Adipose tissue (tissue), 3 donors: ENCODE measurements at regions not wholly inside any gene's neighbourhood (a gene's known extent, or its start where the extent isn't known, plus 50 kb on each side); places are given as distances from the start of the nearest gene placed in this dataset.
"Not testable (repeated sequence)": the region's sequence is repeated elsewhere in the genome, so short reads cannot be mapped to it uniquely, and the experiment has no call there.

Experiments
- H3K27ac ChIP-seq: one replicate; pipeline ENCODE4 v1.5.1; 2013; ENCODE audit warnings: low read depth, low read length
- WGBS, 3 donors: extraction: QIAGEN DNeasy Blood & Tissue Kit; methylation state at CpG; one replicate each; pipeline ENCODE4 v1.1.7; 2013; 5-methylcytosine and 5-hydroxymethylcytosine counted together
- donor health status: healthy with polysubstance abuse.
- donor health status: Bipolar disorder and iron deficiency.
- donor health status: healthy.

DNA sequence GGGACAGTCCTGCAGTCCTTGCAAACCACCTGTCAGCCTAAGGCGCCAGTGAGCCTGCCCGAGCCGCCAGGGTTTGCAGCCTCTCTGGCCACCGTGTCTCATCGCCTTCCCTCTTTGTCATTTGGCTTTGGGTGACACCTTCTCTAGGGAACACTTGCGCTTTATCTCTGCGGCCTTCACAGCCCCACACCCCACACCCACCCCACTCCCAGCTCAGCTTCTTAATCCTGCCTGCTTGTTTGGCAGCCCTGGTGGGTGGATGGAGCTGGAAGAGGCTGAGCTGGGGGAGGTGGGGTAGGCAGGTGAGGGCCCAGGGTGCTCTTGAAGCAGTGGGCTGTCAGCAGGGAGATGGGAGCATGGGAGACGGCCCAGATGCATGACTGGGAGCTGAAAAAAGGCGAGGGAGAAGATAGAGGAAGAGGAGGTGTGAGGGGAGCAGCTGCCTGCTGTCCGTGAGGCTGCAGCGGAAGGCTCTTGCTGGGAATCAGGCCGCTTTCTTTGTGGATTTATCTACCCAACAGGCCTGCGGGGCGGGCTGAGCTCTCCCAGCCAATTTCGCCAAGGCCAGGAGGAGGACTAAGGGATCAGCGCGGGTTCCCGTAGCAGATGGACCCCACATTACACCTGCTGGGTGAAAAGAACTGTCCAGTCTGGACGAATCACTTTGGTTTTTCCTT, 97.5 kb upstream of the STOX2 start:
- no peak overlapping the region for H3K27ac ChIP-seq
- 61 to 83% (median 77%) methylated on average over 19 of the region's 19 CpGs for WGBS, 3 donors

GRCh38 chr4:183808097-183808456, 97.0 kb upstream of the STOX2 start:
- 59 to 71% (median 66%) methylated on average over 9 of the region's 9 CpGs for WGBS, 3 donors
- H3K27ac ChIP-seq: no peak overlapping the region

- 59 to 81% (median 74%) methylated on average over 1 of the region's 1 CpG for WGBS, 3 donors
- H3K27ac ChIP-seq: no peak overlapping the region
Measured at GRCh38 chr4:183812567-183812966, 92.5 kb upstream of the STOX2 start.

- 64 to 88% (median 85%) methylated on average over 5 of the region's 5 CpGs for WGBS, 3 donors
- H3K27ac ChIP-seq: no peak overlapping the region
Measured at GRCh38 chr4:183814461-183814860, 90.6 kb upstream of the STOX2 start.

DNA sequence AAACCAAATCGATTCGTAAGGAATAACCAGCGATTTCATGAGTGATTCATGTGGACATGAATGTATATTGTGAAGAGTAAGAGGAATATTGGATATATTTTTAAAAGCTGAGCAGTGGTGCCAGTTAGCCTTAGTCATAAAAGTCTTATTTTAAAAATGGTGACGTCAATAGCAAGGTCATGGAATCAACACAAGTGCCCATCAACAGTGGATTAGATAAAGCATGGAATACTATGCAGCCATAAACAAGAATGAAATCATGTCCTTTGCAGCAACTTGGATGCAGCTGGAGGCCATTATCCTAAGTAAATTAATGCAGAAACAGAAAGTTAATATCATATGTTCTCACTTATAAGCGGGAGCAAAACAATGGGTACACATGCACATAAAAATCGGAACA, 89.0 kb upstream of the STOX2 start:
- no peak overlapping the region for H3K27ac ChIP-seq
- 93 to 96% (median 94%) methylated on average over 6 of the region's 6 CpGs for WGBS, 3 donors

DNA sequence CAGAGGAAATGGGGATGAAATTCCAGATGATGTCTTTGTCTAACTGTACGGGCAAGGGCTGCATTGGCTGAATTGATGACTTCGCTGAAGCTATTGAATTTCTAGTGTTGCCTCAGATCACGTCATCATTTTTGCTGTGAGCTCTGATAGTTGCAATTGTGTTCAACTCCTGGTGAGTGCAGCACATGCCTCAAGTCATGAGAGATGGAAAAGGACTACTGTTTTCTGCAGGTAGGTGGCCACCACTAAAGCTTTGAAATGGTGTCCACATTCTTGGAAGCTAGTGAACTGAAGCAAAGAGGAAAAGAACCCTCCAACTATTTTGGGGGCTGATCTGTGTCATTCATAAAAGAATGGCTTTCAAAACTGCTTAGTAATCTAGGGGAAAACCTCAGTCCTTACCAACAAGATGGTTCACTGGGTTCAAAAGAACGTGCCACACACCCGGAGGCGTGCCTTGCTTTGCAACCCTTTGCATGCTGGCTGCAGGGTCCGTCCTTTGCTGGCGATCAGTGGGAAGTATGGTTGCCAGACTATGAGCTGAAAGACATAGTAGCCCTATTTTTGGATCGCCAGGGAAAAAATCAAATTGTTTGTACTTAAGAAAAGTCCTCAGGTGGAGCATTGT, 88.1 kb upstream of the STOX2 start:
- no peak overlapping the region for H3K27ac ChIP-seq
- WGBS, 3 donors: 63 to 86% (median 74%) methylated on average over 9 of the region's 9 CpGs

GRCh38 chr4:183818591-183818990, 86.5 kb upstream of the STOX2 start:
- WGBS, 3 donors: 96 to 99% (median 96%) methylated on average over 27 to 30 of the region's 30 CpGs

GRCh38 chr4:183821076-183821853, 83.8 kb upstream of the STOX2 start:
- WGBS, 3 donors: 68 to 83% (median 82%) methylated on average over 10 of the region's 10 CpGs

More at GRCh38 chr4:183818591-183818990, 86.5 kb upstream of the STOX2 start:
- not testable (repeated sequence) for H3K27ac ChIP-seq

GRCh38 chr4:183823434-183823833, 81.7 kb upstream of the STOX2 start:
- 60 to 85% (median 66%) methylated on average over 7 of the region's 7 CpGs for WGBS, 3 donors
- H3K27ac ChIP-seq: no peak overlapping the region

More at GRCh38 chr4:183821076-183821853, 83.8 kb upstream of the STOX2 start:
- H3K27ac ChIP-seq: no peak overlapping the region

DNA sequence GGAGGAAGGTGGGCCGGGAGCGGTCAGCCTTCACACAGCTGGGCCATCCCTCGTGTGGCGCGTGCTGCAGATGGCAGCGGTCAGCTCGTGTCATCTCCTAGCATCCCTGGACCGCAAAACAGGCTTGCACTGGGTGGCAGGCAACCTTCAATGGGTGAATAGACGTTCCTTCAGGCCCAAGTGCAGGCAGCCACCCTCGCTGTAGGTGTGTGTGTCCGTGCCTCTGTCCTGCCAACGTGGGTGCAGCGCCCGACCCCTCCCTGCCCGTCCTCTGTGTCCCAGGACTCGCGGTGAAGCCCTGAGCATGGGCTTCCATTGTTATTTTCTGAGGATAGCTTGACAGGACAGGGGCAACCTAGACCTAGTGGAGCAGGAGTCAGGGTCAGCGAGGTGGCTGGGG, 79.8 kb upstream of the STOX2 start:
- no peak overlapping the region for H3K27ac ChIP-seq
- WGBS, 3 donors: 96 to 97% (median 96%) methylated on average over 18 of the region's 18 CpGs

DNA sequence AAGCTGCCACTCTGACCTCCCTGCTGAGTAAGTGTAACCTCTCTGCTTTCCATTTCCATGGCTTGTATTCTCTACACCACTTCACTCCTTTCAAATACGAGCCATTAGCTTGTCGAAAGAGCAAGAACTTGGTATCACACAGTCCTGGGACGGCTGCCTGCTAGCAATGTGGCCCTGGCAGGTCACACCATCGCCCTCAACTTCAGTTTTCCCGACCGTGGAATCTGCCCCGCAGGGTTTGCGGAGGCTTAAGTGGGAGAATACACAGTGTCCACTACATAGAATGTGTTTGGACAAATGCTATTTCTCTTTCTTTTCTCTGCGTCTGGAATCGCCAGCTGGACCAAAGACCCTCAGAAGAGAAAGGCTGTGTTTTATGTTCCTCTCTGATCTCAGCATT, 78.6 kb upstream of the STOX2 start:
- 88 to 94% (median 94%) methylated on average over 10 of the region's 10 CpGs for WGBS, 3 donors
- no peak overlapping the region for H3K27ac ChIP-seq

DNA sequence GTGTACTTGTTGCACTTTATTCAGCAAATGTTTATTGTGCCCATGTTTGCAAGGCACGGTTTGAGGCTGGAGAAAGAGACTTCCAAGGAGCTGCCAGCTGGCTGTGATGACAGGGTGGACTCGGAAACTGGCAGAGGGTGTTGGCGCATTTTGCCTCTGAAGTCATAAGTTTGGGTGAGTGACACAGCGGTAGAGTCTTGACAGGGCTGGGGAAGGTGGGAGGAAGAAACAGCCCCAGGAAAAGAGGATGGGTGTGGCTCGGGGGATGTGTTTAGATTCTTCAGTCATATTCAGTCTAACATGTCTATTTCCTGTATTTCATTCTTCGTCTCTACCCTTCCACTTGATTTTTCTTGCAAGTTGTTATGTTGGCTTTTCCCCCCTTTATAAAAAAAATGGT, 77.0 kb upstream of the STOX2 start:
- 27 to 70% (median 41%) methylated on average over 6 of the region's 6 CpGs for WGBS, 3 donors

DNA sequence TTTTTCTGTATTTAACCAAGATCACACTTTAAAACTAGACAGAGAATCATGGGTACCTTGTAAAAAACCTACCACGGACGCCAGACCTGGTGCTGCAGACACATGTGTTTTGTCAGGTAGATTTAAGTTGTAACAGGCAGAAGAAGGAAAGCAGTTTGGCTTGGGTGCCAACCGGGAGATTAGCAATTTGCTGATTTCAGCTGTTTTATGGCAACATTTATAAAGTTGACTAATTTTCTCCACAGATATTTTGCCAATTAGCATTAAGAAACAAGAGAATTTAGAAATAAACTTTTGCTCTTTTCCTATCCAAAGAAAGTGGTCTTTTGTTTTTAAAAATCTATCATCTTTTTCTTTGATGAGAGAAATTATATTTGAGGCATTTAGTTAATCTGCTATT, 76.3 kb upstream of the STOX2 start:
- H3K27ac ChIP-seq: no peak overlapping the region
- 52 to 63% (median 59%) methylated on average over 3 of the region's 3 CpGs for WGBS, 3 donors

More for the DNA sequence above, 77.0 kb upstream of the STOX2 start:
- H3K27ac ChIP-seq: no peak overlapping the region

DNA sequence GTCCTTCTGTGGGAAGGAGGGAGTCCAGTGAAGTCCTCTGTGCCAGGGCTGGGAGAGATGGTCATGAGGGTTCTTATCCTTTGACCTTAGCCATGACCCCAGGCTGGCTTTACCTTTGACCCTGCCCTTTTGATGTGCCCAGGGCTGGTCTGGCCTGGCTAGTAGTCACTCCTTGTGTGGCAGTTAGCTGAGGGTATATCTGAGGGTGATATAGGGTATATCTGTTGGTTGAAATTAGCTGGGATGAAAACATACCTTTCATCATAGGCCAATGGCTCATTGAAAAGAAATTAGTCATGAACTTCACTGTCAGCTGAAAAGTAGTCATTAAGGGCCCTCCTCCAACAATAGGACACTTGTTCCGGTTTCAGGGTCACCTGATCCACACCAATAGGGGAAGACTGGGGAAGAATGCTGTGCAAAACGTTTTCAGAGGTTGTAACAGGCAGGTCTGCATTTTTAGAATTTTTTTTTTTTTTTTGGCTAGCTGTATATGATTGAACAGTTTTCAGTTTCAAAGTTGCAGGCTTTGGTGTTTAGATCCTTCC, 74.6 kb upstream of the STOX2 start:
- WGBS, 3 donors: 21 to 48% (median 37%) methylated on average over 2 of the region's 2 CpGs
- H3K27ac ChIP-seq: no peak overlapping the region

DNA sequence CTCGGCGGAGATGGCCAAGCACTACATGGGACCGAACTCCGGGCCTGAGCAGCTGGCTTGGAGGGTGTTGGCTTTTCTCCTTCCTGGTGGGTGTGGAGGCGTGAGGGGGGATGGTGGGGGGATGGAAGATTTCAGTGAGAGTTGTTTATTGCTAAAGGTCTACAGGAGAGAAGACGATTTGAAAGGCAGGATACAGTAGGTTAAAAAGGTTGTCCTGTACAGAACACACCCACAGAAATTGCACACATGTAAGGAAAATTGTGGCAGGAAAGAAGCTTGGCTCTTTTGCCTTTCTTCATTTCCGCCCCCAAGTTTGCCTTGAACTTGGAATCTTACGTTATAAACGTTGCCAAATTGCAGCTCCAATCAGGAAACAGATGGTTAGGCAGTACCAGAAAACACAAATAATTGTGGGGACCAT, 74.1 kb upstream of the STOX2 start:
- WGBS, 3 donors: 15 to 60% (median 20%) methylated on average over 9 of the region's 9 CpGs

GRCh38 chr4:183831683-183832082, 73.4 kb upstream of the STOX2 start:
- no peak overlapping the region for H3K27ac ChIP-seq
- WGBS, 3 donors: 30 to 63% (median 31%) methylated on average over 5 of the region's 5 CpGs

More for the DNA sequence above, 74.1 kb upstream of the STOX2 start:
- H3K27ac ChIP-seq: no peak overlapping the region

DNA sequence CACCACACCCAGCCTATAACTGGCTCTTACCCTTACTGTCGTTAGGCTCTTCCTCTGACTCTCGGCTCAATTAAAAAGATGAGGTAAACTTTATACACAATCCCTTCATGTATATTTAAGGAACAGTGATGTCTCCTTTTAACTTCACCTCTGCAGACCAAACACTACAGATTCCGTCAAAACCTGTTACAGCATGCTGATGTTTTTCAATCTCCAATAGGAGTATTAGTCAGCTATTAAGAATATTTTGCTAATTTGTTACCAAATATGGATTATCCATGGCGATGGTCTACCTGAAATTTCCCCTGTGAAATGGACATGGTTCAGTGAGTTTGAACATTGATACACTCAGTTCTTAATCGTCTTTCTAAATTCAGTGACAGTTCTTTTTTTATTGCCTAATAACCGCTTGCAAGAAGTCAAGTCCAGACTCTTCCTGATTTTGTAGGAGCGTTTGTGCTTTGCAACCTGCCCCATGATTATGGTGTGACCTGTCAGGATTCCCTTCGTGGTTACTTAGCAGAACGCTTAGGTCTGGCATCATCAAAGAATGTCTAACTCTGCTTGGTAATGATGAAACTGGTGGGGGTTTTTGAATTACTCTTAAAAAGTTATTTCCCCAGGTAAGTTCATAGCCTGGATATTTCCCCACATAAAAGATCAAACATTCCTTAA, 72.2 kb upstream of the STOX2 start:
- H3K27ac ChIP-seq: no peak overlapping the region
- 55 to 91% (median 63%) methylated on average over 9 of the region's 9 CpGs for WGBS, 3 donors

- WGBS, 3 donors: 41 to 69% (median 64%) methylated on average over 9 of the region's 9 CpGs
- H3K27ac ChIP-seq: no peak overlapping the region
Measured at GRCh38 chr4:183834252-183834651, 70.9 kb upstream of the STOX2 start.

- no peak overlapping the region for H3K27ac ChIP-seq
- WGBS, 3 donors: 58 to 77% (median 66%) methylated on average over 5 of the region's 5 CpGs
Measured at GRCh38 chr4:183837222-183837621, 67.9 kb upstream of the STOX2 start.
